ENCODE measurements at regions not wholly inside any gene's neighbourhood (a gene's known extent, or its start where the extent isn't known, plus 50 kb on each side); places are given as distances from the start of the nearest gene placed in this dataset.

DNA sequence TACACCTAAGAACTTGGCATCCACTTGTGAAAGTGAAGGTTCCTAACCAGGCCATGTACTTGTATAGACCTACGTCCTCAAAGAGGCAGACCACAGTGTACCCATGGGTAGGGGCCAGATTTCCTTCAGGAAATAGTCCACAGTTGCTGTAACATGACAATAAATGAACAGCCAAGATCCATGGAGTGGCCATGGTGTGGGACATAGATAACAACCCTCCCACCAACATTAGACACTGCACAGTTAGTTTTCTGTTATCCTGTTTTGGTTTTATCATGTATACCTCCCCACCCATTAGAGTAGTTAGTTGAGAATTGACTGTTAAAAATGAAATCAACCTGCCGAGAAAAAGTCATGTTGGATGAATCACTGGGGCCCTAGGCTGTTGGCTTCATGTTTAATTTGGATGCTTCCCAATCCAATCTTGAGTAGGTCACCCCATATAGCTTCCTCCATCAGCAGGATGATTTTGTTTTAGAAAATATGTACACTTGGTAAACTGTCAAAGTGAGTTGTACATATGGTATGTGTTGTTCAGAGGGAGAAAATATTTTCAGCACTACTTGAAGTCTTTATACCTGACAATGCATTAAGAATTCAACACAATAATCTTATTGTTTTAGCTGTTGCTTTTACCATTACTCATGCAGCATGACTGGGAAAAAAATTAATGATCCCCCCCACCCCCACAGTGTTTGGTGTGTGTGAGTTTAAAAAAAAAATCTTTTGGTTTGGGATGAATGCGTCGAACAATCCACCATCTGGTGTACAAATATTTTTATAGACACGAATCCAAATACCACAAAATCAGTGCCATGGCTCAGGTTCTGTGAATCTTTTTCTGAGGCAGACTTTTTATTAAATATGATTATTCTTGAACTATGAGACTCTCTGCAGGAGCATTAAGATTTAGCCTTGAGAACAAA is 88.3 kb upstream of the ARHGAP29 start:
- DNase-seq = no peak

DNA sequence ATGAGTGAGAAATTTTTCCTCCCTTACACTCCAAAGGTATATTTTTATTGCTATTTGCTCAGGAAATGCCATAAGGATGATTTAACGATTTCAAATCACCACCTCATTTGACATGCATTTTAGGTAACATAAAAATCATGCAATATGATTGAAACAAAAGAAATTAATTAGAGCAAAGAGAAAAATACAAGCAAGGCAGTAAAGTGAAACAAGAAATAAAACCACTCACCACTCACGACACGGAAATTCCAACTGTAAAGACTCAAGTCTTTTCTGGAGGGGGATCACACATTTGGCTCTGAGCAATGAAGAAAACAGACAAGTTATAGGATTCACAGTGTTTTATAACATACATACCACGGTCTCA is 86.8 kb upstream of the ARHGAP29 start:
- DNase-seq = no peak

DNA sequence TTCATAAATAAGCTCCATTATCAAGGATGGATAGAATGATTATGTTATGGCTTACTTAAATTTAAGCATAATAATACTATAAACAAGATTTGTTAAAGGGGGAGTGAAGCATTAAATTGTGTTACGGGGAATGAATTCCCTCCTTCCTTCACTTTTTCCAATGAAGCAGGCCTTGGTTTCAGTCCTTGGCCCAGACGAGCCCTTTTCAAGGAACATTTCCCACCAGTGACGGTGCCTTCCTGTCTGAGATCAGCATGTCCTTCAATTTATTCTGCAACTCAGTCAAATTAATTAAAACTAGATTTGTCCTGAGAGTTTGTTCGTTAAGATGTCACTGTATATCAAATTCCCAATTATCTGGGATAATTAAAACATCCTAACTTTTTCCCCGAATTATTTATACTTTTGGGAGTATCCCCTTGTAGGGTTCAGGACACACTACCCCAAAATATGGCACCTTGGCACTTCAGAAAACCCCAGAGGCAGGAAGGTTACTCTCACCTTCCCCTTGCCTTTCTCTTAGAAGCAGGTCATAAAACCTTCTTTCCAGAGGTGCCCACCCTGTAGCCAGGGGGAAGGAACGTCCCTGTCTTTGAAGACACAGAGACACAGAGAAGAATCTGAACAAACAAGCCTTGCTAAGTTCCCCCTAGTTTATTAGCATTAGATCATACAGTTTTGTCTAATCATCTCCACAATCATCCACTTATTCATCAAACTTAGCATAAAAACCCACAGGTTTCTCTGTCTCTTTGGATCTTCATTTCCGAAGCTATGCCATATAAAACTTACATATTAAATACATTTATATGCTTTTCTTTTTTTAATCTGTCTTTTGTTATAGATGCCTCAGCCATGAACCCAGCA is 86.2 kb upstream of the ARHGAP29 start:
- no peak for DNase-seq

DNA sequence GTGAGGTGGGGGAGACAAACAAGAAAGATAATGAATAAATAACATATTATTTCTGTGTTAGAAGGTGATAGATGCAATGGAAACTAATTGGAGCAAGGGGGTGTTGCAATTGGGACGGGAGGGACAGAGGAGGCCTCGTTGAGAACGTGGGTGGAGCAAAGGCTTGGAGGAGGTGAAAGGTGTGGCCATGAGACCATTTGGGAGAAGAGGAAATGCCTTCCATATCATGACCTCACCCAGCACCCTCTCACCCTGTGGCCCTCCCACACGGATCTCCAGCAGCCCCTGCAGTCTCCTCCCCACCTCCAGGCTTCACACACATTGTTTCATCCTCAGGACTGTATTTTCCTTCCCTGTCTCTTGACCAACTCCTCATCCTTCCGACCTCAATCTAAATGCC is 85.3 kb upstream of the ARHGAP29 start:
- no peak for DNase-seq

DNA sequence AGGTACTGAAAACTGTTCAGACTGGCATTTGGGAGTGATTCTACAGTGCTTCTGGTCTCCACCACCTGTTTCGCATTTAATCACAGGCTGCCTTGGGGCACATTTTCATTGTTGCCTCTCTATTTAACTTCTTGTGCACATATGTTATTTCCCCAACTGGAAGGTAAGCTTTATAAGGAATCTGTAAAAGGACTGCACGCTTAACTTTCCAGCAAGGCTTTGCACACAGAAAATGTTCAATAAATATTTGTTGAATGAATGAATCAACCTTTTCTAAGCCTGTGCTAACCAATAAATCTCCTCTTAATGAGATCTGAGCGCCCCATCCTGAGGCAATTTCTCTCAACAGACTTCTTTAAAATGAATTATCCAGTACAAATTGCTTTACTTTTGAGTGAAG is 84.3 kb upstream of the ARHGAP29 start:
- no peak for DNase-seq

DNA sequence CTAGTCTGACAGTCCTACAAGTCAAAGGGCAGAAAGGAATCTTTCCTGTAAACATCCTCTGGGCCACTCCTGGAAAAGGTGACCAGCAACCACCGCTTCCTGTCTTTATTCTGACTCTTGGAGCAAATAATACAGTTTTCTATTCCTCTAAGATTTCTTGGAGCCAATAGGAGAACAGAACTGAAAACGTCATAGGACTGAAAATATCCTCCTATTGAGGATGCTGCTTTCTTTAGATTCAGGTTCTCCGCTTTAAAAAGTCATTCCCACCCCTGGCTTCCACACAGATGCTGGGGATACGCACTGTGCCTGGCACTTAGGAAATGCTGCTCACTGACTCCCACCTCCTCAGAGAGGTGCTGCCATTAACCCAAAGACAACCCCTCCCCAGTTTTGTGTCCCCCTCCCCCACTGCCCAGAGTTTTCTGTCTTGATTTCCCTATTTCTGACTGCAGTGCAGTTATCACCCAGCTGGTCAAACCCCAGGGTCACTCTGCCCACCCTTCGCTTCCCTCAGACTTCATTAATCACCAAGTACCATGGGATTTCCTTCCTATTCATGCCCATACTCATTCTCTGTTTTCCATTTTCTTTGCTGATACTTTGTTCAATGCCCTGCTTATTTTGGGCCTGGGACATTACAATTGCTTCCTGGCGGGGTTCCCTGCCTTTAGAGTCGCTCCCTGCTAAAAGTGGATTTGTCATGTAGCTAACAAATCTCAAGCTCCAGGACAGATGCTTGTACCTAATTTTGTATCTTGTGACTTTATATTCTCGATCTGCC is 82.1 kb upstream of the ARHGAP29 start:
- no peak for DNase-seq

DNA sequence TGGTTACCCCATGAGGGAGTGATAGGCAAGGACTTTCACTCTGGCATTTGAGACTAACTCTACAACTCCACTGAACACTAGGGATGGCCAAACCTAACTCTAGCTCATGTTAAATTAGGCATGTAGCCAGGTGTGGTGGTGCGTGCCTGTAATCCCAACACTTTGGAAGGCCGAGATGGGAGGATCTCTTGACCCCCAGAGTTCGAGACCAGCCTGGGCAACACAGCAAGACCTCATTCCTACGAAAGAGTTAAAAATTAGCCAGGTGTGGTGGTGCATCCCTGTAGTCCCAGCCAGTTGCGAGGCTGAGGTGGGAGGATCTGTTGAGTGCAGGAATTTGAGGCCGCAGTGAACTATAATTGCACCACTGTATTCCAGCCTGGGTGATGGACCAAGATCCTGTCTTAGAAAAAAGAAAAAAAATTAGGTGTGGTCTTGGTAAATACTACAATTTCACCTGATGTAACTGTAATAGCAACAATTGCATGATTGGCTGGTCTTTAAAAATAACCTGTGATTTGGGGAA is 81.2 kb upstream of the ARHGAP29 start:
- no peak for DNase-seq

DNA sequence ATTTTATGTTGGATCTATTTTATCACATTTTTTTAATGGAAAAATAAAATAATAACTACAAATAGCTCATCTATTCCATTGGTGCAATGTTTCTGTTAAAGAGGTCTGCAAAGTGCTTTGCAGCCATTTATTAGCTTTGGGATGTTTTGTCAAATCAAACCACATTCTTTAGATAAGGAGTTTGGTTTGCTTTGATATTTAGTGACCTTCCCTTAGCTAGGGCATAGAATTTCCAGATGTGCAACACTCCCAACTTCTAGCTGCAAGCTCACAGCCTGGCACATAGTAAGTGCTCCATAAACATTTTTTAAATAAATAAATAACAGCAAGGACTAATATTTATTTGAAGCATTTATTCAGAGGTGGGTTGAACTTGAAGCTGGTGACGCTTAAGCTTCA is 80.4 kb upstream of the ARHGAP29 start:
- no peak for DNase-seq

DNA sequence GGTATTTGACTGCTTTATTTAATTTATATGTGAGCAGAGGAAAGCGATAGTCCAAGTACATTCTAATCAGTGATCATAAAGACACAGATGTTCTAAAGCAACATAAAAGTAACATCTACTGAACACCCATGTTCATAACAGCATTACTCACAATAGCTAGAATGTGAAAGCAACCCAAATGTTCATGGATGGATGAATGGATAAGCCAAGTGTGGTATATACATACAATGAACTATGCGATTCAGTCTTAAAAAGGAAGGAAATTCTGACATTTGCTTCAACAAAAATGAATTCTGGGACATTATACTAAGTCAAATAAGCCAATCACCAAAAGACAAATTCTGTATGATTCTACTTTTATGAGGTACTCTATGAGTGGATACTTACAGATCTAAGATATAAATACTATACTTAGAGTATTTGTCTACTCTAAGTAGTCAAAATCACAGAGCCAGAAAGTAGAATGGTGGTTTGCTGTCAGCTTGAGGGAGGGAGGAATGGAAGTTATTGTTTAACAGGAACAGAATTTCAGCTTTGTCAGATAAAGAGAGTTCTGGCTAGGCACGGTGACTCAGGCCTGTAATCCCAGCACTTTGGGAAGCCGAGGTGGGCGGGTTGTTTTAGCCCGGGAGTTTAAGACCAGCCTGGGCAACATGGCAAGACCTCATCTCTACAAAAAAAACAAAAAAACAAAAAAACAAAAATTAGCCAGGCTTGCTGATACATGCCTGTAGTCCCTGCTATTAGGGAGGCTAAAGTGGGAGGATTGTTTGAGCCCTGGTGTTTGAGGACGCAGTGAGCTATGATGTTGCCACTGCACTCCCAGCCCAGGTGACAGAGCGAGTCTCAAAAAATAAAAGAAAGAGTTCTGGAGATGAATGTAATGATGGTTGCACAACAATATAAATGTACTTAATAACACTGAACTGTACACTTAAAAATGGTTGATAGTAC is 79.7 kb upstream of the ARHGAP29 start:
- no peak for DNase-seq

DNA sequence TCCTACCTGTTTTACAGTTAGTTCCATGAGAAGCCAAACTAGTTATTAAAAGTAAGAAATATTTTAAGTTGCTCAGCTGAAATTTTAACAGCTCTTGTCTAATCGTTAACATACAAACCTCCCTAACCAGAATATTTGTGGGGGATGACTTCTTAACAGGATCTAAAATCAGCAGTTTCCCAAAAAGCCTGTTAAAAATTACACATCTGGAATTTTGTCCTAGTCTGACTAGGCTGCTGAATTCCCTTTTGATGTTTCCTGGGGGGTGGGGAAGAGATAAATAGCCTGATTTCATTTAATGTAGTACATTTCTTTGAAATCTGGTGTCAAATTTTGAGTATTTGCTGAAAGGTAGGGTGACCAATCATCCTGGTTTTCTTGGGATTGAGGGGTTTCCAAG is 78.8 kb upstream of the ARHGAP29 start:
- no peak for DNase-seq

DNA sequence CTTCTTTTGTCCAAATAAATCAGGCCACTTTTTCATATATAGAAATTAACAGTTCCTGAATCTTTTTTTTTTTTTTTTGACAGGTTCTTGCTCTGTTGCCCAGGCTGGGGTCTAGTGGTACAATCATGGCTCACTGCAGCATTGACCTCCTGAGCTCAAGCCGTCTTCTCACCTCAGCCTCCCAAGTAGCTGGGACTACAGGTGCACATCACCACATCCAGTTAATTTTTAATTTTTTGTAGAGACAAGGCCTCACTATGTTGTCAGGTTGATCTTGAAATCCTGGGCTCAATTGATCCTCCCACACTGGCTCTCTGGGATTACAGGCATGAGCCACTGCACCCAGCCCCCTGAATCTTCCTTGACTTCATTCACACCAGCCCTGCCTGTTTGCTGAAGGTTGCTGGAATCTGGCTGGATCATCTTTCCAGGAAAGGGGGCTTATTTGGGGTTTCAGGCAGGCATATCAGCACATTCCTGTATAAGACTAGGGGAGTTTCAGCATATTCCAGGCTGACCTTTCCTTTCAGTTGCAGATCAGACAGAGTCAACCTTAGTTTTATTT is 78.2 kb upstream of the ARHGAP29 start:
- DNase-seq = no peak

DNA sequence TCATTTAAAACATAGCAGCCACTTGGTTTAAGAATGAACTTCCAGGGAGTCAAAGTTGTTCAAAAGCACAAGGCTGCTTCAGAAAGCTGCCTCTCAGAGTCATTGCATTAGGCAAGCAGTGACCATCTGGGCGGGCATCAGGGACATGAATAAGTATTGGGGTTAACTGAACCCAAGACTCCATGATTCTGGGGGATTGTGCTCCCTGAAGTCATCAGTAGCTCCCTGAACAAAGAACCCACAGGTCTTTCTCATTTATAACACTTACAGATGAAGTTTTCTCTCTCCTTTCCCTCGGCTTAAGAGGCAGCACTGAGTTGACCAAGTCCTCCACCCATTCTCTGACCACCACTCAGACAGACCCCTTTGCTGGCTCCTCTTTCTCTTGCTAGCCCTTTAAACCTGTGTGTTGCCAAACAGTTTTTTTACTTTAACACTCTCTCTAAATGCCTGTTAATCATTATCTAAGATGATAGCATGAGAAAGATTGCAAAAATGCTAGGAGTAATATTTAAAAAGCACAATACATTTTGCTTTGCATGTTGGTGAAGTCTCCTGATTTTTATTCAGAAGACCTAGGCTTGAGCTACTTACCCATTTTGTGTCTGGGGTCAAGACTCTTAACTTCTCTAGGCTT is 77.0 kb upstream of the ARHGAP29 start:
- DNase-seq = no peak

DNA sequence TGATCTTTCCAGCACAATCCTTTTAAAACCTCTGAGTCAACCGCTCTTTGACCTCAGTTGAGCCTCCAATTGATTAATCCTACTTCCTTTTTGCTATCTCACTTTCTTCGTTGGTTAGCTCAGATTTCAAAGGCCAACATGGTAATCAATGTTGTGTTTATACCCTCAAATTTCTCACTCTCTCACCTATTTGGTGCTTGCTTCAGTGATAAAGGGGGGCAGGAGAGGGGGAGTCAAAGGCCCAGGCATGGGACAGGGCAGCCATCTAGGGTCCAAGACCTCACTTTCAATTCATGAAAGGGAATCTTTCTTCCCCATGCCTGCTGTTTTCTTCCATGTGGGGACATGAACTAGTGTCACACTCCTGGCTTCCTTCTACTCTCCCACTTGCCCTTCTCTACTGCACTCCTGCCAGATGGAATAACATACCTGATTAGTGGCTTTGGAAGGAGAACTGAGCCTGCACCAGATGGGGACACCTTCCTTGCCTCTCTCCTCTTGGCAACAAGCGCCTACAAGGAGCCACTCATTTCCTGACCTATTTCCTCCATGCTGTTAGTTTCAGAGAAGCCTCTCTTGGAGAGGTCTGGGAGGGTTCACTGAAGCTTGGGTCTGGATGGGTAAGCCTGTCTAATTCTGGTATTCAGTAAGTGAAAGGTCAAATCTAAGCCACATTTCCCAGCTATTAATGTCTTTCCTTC is 73.3 kb upstream of the ARHGAP29 start:
- DNase-seq = no peak

DNA sequence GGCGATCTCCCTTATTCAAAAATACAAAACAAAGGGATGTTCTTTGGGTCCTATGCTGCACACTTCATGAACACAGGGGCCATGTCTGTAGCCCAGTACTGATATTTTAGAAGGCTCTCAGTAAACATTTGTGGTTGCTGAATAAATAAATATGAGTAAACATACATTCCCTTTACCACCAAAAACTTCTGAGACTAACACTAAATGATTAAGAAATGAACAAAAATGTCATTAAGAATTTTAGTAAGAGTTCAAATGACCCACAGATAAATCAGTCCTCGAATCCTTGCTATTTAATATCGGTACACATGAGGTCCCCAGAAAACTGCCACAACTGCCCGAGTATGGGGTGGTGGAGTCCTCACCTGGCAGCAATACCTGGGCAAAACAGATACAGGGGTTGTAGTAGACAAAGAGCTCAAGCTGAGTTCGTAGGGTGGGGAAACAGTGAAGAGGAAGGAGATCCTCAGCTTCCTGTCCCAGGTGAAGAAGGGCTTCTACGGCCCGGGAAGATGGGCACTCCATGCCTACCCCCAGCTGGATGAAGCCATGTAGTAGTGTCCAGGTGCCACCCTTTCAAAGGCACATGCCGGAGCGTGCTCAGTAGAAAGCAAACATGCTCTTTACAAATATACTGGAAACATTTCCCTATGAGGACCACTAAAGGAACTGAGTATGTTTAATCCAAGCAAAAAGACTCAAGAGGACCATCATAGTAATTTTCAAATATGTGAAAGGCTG is 72.6 kb upstream of the ARHGAP29 start:
- no peak for DNase-seq

DNA sequence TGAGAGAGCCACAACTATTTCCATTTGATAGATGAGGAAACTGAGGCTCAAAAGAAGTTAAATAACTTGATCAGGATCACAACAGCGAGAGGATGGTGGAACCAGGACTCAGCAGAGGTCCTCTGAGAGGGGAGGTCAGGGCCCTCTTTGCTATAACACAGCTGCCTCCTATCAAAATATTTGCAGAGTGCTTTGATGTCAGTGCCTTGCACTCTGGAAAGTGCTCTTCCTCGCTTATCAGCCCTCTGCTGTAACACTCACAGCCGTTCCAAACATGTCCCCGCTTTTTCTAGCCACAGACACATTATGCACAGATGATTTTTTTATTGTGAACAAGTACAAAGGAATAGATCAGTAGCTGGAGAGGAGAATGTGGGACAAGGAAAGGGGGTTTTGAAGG is 71.8 kb upstream of the ARHGAP29 start:
- DNase-seq = no peak

DNA sequence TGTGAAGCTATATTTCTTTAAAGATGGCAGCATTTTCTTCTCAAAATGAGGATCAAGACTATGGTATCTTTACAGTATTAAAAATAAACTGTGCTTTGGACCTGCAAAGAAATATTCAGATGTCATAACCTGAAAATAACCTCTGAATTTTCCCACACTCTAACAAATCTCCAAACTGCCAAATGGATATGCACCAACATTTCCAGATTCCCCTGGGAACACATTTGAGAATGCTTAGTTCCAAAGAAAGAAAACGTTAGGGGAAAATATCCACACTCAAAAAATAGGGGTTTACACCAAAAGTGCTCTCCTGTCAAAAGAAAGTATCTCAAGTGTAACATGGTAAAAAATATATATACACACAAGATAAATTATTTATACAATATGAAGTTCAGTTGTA is 69.1 kb upstream of the ARHGAP29 start:
- DNase-seq = no peak

DNA sequence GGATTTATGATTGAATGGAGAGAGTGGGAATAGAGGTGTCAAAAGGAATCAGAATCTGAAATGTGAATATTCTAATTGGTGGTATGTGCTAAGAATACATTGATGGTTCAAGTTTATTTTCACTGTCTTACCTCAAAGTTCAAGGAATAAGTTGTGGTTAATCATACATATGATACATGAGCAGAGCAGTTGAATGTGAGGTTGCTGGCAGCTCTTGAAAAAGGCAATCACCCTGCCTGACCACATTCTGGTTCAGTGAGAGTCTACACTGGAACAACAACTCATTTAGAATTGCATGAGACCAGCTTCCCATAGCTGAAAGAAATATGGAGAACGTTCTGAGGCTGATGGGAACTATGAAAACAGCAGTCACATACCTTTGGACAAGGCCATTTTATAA is 68.3 kb upstream of the ARHGAP29 start:
- no peak for DNase-seq

DNA sequence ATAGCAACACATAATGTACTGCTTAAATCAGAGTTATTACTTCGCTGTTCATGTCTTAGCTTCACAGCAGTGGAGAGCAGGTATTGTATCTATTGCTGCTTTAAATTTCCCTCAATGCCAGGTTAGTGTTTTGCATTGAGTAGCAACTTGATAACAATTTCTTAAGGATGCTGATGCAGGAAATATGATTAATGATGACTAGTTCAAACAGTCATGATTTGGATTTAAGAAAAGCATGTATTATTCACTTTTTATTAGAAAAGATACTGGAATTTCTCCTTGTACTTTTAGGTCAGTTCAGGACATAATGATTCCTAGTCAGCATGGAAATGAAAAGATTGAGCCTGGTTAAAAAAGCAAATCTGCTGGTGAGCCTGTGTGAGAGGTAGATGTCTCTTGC is 67.2 kb upstream of the ARHGAP29 start:
- no peak for DNase-seq

DNA sequence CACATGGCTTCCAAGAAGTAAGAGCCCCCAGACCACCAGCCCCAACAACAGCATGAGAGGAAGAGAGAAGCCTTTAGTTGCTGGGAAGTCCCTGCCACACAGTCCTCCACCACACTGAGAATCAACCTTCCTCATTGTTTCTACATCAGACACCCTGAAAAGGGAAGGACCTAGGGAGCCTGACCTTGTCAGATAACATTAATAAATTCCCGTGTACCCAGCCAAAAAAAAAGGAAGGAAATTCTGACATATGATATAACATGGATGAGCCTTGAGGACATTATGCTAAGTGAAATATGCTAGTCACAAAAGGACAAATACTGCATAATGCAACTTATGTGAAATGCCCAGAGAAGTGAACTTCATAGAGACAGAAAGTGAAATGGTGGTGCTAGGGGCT is 65.6 kb upstream of the ARHGAP29 start:
- no peak for DNase-seq

DNA sequence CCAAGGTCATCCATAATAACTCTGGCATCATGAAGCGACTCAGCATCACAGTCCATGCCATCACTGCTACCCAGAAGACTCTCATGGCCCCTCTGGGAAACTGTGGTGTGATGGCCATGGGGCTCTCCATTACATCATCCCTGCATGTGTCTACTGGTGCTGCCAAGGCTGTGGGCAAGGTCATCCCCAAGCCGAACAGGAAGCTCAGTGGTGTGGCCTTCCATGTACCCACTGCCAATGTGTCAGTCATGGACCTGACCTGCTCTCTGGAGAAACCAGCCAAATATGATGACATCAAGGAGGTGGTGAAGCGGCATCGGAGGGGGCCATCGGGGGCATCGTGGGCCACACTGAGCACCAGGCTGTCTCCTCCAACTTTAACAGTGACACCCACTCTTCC is 65.1 kb upstream of the ARHGAP29 start:
- DNase-seq = no peak

Data from stimulated activated CD4-positive, alpha-beta T cell treated with anti-CD3 and anti-CD28 coated beads, Interleukin-4, amount 100 ng/mL, for 24 hours (primary cell).